Neutrophil (primary cell): ENCODE measurements at regions not wholly inside any gene's neighbourhood (a gene's known extent, or its start where the extent isn't known, plus 50 kb on each side); places are given as distances from the start of the nearest gene placed in this dataset.

ENCODE experiments used
- H3K27ac ChIP-seq: fragments of 200-600 bp; sonication (generic); 2 replicates; pipeline ENCODE4 v1.5.1; 2016; ENCODE audit warnings: mild to moderate bottlenecking, moderate library complexity
- H3K27me3 ChIP-seq: fragments of 200-600 bp; sonication (generic); 2 replicates; pipeline ENCODE4 v1.6.0; 2016; ENCODE audit warnings: mild to moderate bottlenecking
- H3K36me3 ChIP-seq: fragments of 200-600 bp; sonication (generic); 2 replicates; pipeline ENCODE4 v1.5.1; 2017
- H3K4me1 ChIP-seq, 2 experiments: fragments of 200-600 bp in 1 of 2; sonication (generic) in 1 of 2; 1 replicate in 1 of 2; 2 replicates in 1 of 2; pipeline versions ENCODE4 v1.5.1 to v1.6.1; 2013 to 2016; ENCODE audit warnings: low read depth in 1 of 2, low read length in 1 of 2, mild to moderate bottlenecking in 1 of 2, moderate library complexity in 1 of 2; ENCODE audit not compliant: control insufficient read depth in 1 of 2, insufficient read depth in 1 of 2
- H3K4me3 ChIP-seq, 2 experiments: fragments of 200-600 bp in 1 of 2; sonication (generic) in 1 of 2; 1 replicate in 1 of 2; 2 replicates in 1 of 2; pipeline ENCODE4 v1.5.1; 2013 to 2016; ENCODE audit warnings: low read depth in 1 of 2, low read length in 1 of 2, mild to moderate bottlenecking in 1 of 2, moderate library complexity in 1 of 2
- H3K9me3 ChIP-seq: fragments of 200-600 bp; sonication (generic); 2 replicates; pipeline ENCODE4 v1.5.1; 2016
- TF ChIP-seq, protein P1 (sequence below): fragments of 200-600 bp; sonication (generic); IDR thresholded peaks from 2 replicates; pipeline ENCODE4 v1.5.1; 2016; ENCODE audit warnings: antibody characterized with exemption

- no peaks in the 10 kb centered on the region for H3K9me3 ChIP-seq
- no peaks in the 10 kb centered on the region for H3K36me3 ChIP-seq
- no peaks in the 10 kb centered on the region for H3K27me3 ChIP-seq
- H3K27ac ChIP-seq, result no peak overlapping the region
- TF ChIP-seq, protein P1, sequence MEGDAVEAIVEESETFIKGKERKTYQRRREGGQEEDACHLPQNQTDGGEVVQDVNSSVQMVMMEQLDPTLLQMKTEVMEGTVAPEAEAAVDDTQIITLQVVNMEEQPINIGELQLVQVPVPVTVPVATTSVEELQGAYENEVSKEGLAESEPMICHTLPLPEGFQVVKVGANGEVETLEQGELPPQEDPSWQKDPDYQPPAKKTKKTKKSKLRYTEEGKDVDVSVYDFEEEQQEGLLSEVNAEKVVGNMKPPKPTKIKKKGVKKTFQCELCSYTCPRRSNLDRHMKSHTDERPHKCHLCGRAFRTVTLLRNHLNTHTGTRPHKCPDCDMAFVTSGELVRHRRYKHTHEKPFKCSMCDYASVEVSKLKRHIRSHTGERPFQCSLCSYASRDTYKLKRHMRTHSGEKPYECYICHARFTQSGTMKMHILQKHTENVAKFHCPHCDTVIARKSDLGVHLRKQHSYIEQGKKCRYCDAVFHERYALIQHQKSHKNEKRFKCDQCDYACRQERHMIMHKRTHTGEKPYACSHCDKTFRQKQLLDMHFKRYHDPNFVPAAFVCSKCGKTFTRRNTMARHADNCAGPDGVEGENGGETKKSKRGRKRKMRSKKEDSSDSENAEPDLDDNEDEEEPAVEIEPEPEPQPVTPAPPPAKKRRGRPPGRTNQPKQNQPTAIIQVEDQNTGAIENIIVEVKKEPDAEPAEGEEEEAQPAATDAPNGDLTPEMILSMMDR, result no peak
- no peak overlapping the region for H3K4me3 ChIP-seq
- H3K4me1 ChIP-seq, result no peaks in the 10 kb centered on the region
Observed at GRCh38 chr22:48222742-48223487, 1460.5 kb downstream of the TBC1D22A start.

DNA sequence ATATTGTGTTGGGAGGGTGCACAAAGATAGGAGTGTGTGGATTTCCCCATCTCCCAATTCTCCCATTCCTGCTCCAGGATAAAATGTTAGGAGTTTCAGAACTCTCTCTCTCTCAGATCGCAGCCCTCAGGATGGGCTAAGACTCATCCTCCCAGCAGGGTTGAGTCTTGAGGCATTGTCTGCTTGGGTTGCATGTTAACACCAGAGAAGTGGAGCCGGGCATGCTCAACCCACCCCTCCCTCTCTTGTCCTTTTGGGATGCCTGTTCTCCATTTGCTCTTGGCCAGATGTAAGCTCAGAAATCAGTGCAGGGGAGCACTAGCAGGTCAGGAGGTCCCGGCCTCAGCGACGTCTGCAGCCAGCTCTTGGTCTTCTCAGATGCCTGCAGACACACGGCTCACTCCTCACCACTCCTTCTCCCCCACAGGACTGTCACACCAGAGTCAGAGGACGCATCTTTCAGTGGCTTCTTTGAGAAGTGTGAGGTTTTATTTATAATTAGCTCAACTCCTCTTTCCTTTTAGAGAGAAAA, 1456.5 kb downstream of the TBC1D22A start:
- Histone ChIP-seq H3K27ac (no peak overlapping the region), H3K4me1 (no peaks in the 10 kb centered on the region), H3K4me3 (no peak overlapping the region), H3K27me3 (no peaks in the 10 kb centered on the region), H3K36me3 (no peaks in the 10 kb centered on the region), H3K9me3 (no peaks in the 10 kb centered on the region)
- TF ChIP-seq, protein P1, result no peak

DNA sequence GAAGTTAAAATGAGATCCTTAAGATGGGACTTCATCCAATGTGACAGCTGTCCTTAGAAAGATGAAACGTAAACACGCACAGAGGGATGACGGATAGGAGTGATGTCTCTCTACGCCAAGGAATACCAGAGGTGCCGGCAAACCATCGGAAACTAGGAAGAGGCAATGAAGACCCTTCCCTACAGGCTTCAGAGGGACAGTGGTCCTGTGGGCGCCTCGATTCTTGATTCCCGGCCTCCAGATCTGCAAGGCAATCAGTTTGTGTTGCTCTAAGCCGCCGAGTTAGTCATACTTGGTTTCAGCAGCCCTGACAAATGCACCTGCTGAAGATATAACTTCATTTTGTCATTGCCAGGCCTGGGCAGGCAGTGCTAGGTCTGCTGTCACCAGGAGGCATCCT, 1455.1 kb downstream of the TBC1D22A start:
- H3K9me3 ChIP-seq, result no peaks in the 10 kb centered on the region
- H3K27me3 ChIP-seq, result no peaks in the 10 kb centered on the region
- TF ChIP-seq, protein P1, result no peak
- no peaks in the 10 kb centered on the region for H3K4me1 ChIP-seq
- no peak overlapping the region for H3K4me3 ChIP-seq
- H3K36me3 ChIP-seq, result no peaks in the 10 kb centered on the region
- H3K27ac ChIP-seq, result no peak overlapping the region

DNA sequence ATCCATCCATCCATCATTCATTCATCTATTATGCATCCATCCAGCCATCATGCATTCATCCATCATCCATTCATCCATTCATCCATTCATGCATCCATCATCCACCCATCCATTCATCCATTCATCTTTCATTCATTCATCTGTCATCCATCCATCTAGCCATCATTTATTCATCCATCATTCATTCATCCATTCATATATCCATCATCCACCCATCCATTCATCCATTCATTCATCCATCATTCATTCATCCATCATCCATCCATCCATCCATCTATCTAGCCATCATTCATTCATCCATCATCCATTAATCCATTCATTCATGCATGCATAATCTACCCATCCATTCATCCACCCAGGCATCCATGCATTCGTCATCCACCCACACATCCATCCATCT, 1450.3 kb downstream of the TBC1D22A start:
- Histone ChIP-seq H3K4me1 (no peaks in the 10 kb centered on the region), H3K27me3 (no peaks in the 10 kb centered on the region), H3K9me3 (no peaks in the 10 kb centered on the region), H3K36me3 (no peaks in the 10 kb centered on the region), H3K4me3 (no peak overlapping the region), H3K27ac (no peak overlapping the region)
- TF ChIP-seq, protein P1, result no peak

- Histone ChIP-seq H3K27me3 (no peaks in the 10 kb centered on the region), H3K4me1 (no peaks in the 10 kb centered on the region), H3K4me3 (no peak overlapping the region), H3K9me3 (no peaks in the 10 kb centered on the region), H3K36me3 (no peaks in the 10 kb centered on the region), H3K27ac (no peak overlapping the region)
- TF ChIP-seq, protein P1, result no peak
Observed at GRCh38 chr22:48210812-48211211, 1448.4 kb downstream of the TBC1D22A start.
